GM18909 (cell line): ENCODE measurements at regions not wholly inside any gene's neighbourhood (a gene's known extent, or its start where the extent isn't known, plus 50 kb on each side); places are given as distances from the start of the nearest gene placed in this dataset.
"Not testable (repeated sequence)": the region's sequence is repeated elsewhere in the genome, so short reads cannot be mapped to it uniquely, and the experiment has no call there.

Source experiments
- ATAC-seq: cut with Tn5 transposase; IDR thresholded peaks from one replicate; pipeline ENCODE4 v1.9.1; 2021; ENCODE audit warnings: mild to moderate bottlenecking; ENCODE audit not compliant: unreplicated experiment, poor library complexity

- ATAC-seq = no peak
Observed at GRCh38 chr4:184335520-184335919, 117.8 kb upstream of the ENPP6 start.

- not testable (repeated sequence) for ATAC-seq
Observed at GRCh38 chr4:184333446-184333845, 115.8 kb upstream of the ENPP6 start.

GRCh38 chr4:184331268-184331995 lies 113.8 kb upstream of the ENPP6 start:
- ATAC-seq = no peak

DNA sequence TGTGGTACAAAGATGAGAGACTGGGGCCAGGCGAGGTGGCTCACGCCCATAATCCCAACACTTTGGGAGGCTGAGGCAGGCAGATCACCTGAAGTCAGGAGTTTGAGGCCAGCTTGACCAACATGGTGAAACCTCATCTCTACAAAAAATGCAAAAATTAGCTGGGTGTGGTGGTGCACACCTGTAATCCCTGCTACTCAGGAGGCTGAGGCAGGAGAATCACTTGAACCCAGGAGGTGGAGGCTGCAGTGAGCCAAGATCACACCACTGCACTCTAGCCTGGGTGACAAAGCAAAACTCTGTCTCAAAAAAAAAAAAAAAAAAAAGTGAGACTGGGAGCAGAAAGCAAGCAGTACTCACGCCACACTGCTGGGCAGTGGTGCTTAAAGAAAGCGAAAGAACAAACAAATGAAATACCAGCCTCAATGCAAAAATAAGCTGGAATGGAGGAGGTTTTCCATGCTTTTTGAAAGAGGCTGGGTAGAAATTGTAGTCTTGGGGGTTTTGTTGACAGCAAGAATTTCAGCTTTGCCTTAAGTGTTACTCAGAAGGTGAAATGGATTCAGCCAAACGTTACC lies 112.9 kb upstream of the ENPP6 start:
- ATAC-seq = not testable (repeated sequence)

GRCh38 chr4:184329659-184330400 lies 112.2 kb upstream of the ENPP6 start:
- peak; percentile 62 for ATAC-seq

- ATAC-seq = no peak
Observed at GRCh38 chr4:184329235-184329634, 111.6 kb upstream of the ENPP6 start.

- peak; percentile 79 for ATAC-seq
Observed at GRCh38 chr4:184328022-184328736, 110.5 kb upstream of the ENPP6 start.

DNA sequence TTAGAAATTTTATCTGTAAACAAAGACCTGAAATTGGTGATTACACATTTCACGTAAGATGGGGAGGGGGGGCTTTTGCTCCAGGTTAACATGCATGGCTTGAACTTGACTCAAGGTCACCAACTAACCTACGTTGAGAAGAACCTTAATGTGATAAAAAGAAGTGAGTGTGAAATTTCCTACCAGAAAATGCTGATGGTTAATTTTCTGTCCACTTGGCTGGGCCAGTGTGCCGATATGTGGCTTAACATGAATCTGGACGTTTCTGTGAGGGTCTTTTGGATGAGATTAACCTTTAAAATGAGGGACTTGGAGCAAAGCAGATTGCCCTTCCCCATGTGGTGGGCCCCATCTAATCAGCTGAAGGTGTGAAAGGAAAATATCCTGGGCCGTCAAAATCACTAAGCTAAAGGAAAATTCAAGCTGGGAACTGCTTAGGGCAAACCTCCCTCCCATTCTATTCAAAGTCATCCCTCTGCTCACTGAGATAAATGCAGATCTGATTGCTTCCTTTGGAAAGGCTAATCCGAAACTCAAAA lies 107.3 kb upstream of the ENPP6 start:
- ATAC-seq = no peak

- no peak for ATAC-seq
Observed at GRCh38 chr4:184322328-184323025, 104.8 kb upstream of the ENPP6 start.

GRCh38 chr4:184320631-184321030 lies 103.0 kb upstream of the ENPP6 start:
- no peak for ATAC-seq

DNA sequence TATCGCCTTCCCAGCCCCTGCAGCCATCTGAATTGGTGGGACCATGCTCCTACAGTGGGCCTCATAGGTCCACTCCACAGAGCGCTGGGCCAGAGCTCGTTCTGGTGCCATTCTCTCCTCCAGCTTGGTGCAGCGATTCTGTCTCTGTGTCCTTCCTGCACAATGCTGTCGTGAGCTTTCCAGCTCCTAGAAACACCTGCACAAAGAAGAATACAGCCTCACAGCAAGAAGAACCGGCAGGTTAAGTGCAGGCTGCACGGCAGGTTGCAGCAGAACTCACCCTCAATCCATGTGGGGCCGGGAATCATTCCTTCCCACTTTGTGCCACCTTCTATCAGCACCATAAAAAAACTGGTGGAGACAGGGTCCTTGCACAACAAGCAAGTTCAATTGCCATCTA lies 101.2 kb upstream of the ENPP6 start:
- ATAC-seq = peak; percentile 0

- ATAC-seq = no peak
Observed at GRCh38 chr4:184317234-184317918, 99.7 kb upstream of the ENPP6 start.

- no peak for ATAC-seq
Observed at GRCh38 chr4:184316821-184317220, 99.1 kb upstream of the ENPP6 start.

DNA sequence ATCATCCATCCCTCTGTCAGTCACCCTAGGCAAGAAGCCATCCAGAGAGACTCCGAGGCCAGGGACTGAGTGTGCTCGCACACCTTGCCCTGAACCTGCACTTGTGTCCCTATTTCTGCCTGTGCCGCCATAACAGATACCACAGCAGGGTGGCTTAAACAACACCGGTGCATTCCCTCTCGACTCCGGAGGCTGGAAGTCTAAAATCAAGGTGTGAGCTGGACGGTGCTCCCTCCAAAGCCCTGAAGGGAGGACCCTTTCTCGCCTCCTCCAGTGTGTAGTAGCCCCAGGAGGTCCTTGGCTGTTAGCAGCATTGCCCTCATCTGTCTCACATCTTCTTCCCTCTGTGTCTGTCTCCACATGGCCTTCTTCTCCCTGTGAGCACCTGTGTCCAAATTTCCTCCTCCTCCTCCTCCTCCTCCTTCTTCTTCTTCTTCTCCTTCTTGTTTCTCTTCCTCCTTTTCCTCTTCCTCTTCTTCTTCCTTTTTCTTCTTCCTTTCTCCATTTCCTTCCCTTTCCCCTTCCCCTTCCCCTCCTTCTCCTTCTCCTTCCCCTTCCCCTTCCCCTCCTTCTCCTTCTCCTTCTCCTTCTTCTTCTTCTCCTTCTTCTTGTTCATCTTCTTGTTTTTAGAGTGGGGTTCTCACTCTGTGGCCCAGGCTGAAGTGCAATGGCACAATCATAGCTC lies 98.1 kb upstream of the ENPP6 start:
- ATAC-seq = no peak

- ATAC-seq = peak; percentile 73
Observed at GRCh38 chr4:184313702-184314659, 96.3 kb upstream of the ENPP6 start.

GRCh38 chr4:184313058-184313581 lies 95.4 kb upstream of the ENPP6 start:
- no peak for ATAC-seq

GRCh38 chr4:184312126-184312525 lies 94.5 kb upstream of the ENPP6 start:
- ATAC-seq = no peak
